Keratinocyte (primary cell): ENCODE measurements at regions not wholly inside any gene's neighbourhood (a gene's known extent, or its start where the extent isn't known, plus 50 kb on each side); places are given as distances from the start of the nearest gene placed in this dataset.

Experiments used
- EZH2 ChIP-seq: IDR thresholded peaks from one replicate; pipeline ENCODE4 v1.6.1; 2012; ENCODE audit warnings: inconsistent platforms, mild to moderate bottlenecking, low read length, moderate library complexity
- TF ChIP-seq, protein P1 (sequence below), 3 experiments: IDR thresholded peaks in 1 of 3; conservative IDR thresholded peaks in 1 of 3; optimal IDR thresholded peaks in 1 of 3; 2 replicates in 2 of 3; 3 replicates in 1 of 3; pipeline versions ENCODE3 to v1.5.1; 2011; ENCODE audit warnings: low read length in 3 of 3, mild to moderate bottlenecking in 3 of 3, moderate library complexity in 2 of 3, control low read depth in 1 of 3, inconsistent platforms in 1 of 3; ENCODE audit not compliant: insufficient read depth in 2 of 3; ENCODE audit errors: extremely low read depth in 1 of 3

DNA sequence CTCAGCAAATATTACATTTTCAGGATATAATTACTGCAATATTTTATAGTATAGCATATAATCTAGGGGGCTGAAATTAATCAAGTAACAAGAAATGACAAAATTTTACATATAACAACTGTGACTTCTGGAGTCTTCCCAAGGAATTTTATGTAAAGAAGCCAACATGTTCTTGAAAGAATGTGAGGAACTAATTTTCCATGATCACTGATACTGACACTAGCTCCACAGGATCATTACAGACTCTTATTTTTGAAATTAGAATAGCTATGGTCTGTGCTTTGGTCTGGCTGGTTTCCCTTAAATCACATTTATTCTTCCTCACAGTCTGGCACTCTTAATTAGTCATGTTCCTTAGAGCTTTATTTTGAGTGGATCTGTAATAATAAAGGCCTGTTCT, 267.7 kb upstream of the SEMA3A start:
- TF ChIP-seq EZH2 = no peak
- TF ChIP-seq, protein P1, sequence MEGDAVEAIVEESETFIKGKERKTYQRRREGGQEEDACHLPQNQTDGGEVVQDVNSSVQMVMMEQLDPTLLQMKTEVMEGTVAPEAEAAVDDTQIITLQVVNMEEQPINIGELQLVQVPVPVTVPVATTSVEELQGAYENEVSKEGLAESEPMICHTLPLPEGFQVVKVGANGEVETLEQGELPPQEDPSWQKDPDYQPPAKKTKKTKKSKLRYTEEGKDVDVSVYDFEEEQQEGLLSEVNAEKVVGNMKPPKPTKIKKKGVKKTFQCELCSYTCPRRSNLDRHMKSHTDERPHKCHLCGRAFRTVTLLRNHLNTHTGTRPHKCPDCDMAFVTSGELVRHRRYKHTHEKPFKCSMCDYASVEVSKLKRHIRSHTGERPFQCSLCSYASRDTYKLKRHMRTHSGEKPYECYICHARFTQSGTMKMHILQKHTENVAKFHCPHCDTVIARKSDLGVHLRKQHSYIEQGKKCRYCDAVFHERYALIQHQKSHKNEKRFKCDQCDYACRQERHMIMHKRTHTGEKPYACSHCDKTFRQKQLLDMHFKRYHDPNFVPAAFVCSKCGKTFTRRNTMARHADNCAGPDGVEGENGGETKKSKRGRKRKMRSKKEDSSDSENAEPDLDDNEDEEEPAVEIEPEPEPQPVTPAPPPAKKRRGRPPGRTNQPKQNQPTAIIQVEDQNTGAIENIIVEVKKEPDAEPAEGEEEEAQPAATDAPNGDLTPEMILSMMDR (optimal IDR thresholded peaks at IDR 0.05 in 1 of 3, IDR thresholded peaks at IDR 0.05 in 1 of 3, conservative IDR thresholded peaks at IDR 0.05 in 1 of 3; ENCODE audit: extremely low read depth in 1 of 3, insufficient read depth in 2 of 3, low read length in 3 of 3) = no peak
